AG09309 (cell line): ENCODE measurements at regions not wholly inside any gene's neighbourhood (a gene's known extent, or its start where the extent isn't known, plus 50 kb on each side); places are given as distances from the start of the nearest gene placed in this dataset.

Experiments used
- DNase-seq: peaks from one replicate; pipeline ENCODE4 v3.0.0-alpha.2; 2010; ENCODE audit warnings: low read depth
- H3K4me3 ChIP-seq: 2 replicates; pipeline ENCODE4 v1.5.1; 2011; ENCODE audit warnings: mild to moderate bottlenecking, low read depth, low read length, moderate library complexity; ENCODE audit not compliant: control insufficient read depth
- CTCF ChIP-seq: IDR thresholded peaks from 2 replicates; pipeline ENCODE4 v1.5.1; 2011; ENCODE audit warnings: mild to moderate bottlenecking, low read depth, low read length, inconsistent platforms; ENCODE audit not compliant: insufficient read depth, control insufficient read depth; ENCODE audit errors: missing control alignments

- no peak overlapping the region for H3K4me3 ChIP-seq
- TF ChIP-seq CTCF: no peak
- DNase-seq: no peak
Measured at GRCh38 chr5:158127536-158127935, 268.6 kb upstream of the CLINT1 start.

GRCh38 chr5:158126442-158127405 is 267.8 kb upstream of the CLINT1 start:
- H3K4me3 ChIP-seq: no peak overlapping the region
- no peak for TF ChIP-seq CTCF
- DNase-seq: no peak

- H3K4me3 ChIP-seq: no peak overlapping the region
- no peak for TF ChIP-seq CTCF
- no peak for DNase-seq
Measured at GRCh38 chr5:158124606-158125316, 265.8 kb upstream of the CLINT1 start.

GRCh38 chr5:158123595-158123994 is 264.6 kb upstream of the CLINT1 start:
- DNase-seq: no peak
- H3K4me3 ChIP-seq: no peak overlapping the region
- TF ChIP-seq CTCF: no peak

GRCh38 chr5:158121678-158122077 is 262.7 kb upstream of the CLINT1 start:
- no peak for TF ChIP-seq CTCF
- no peak overlapping the region for H3K4me3 ChIP-seq
- no peak for DNase-seq

GRCh38 chr5:158120760-158121159 is 261.8 kb upstream of the CLINT1 start:
- TF ChIP-seq CTCF: no peak
- no peak for DNase-seq
- no peak overlapping the region for H3K4me3 ChIP-seq
